ENCODE measurements at regions not wholly inside any gene's neighbourhood (a gene's known extent, or its start where the extent isn't known, plus 50 kb on each side); places are given as distances from the start of the nearest gene placed in this dataset.
"Not testable (repeated sequence)": the region's sequence is repeated elsewhere in the genome, so short reads cannot be mapped to it uniquely, and the experiment has no call there.

GRCh38 chr13:108003626-108004025 is 211.7 kb downstream of the LIG4 start:
- no peak for DNase-seq (ENCODE audit: low read depth)

GRCh38 chr13:108000998-108001397 is 214.3 kb downstream of the LIG4 start:
- DNase-seq (ENCODE audit: low read depth): no peak

- no peak for DNase-seq (ENCODE audit: low read depth)
Measured at GRCh38 chr13:107999751-108000150, 215.6 kb downstream of the LIG4 start.

GRCh38 chr13:107994137-107994536 is 221.2 kb downstream of the LIG4 start:
- no peak for DNase-seq (ENCODE audit: low read depth)

- no peak for DNase-seq (ENCODE audit: low read depth)
Measured at GRCh38 chr13:107993239-107993949, 221.9 kb downstream of the LIG4 start.

- DNase-seq (ENCODE audit: low read depth): no peak
Measured at GRCh38 chr13:107992542-107992941, 222.8 kb downstream of the LIG4 start.

GRCh38 chr13:107977071-107977574 is 238.2 kb downstream of the LIG4 start:
- no peak for DNase-seq (ENCODE audit: low read depth)

- no peak for DNase-seq (ENCODE audit: low read depth)
Measured at GRCh38 chr13:107976628-107977027, 238.7 kb downstream of the LIG4 start.

GRCh38 chr13:107974409-107974808 is 240.9 kb downstream of the LIG4 start:
- DNase-seq (ENCODE audit: low read depth): no peak

GRCh38 chr13:107969546-107969945 is 245.8 kb downstream of the LIG4 start:
- DNase-seq (ENCODE audit: low read depth): no peak

GRCh38 chr13:107968470-107968869 is 246.9 kb downstream of the LIG4 start:
- no peak for DNase-seq (ENCODE audit: low read depth)

GRCh38 chr13:107964395-107964794 is 250.9 kb downstream of the LIG4 start:
- no peak for DNase-seq (ENCODE audit: low read depth)

- no peak for DNase-seq (ENCODE audit: low read depth)
Measured at GRCh38 chr13:107961849-107962608, 253.3 kb downstream of the LIG4 start.

GRCh38 chr13:107960301-107960700 is 255.0 kb downstream of the LIG4 start:
- DNase-seq (ENCODE audit: low read depth): no peak

GRCh38 chr13:107956889-107957288 is 258.4 kb downstream of the LIG4 start:
- DNase-seq (ENCODE audit: low read depth): no peak

GRCh38 chr13:107942030-107942617 is 273.2 kb downstream of the LIG4 start:
- no peak for DNase-seq (ENCODE audit: low read depth)

GRCh38 chr13:107941345-107942029 is 273.8 kb downstream of the LIG4 start:
- DNase-seq (ENCODE audit: low read depth): no peak

- no peak for DNase-seq (ENCODE audit: low read depth)
Measured at GRCh38 chr13:107937848-107938247, 277.5 kb downstream of the LIG4 start.

- DNase-seq (ENCODE audit: low read depth): no peak
Measured at GRCh38 chr13:107931056-107931455, 284.3 kb downstream of the LIG4 start.

GRCh38 chr13:107928762-107929161 is 286.6 kb downstream of the LIG4 start:
- no peak for DNase-seq (ENCODE audit: low read depth)

- no peak for DNase-seq (ENCODE audit: low read depth)
Measured at GRCh38 chr13:107927557-107927956, 287.8 kb downstream of the LIG4 start.

GRCh38 chr13:107926515-107926914 is 288.8 kb downstream of the LIG4 start:
- DNase-seq (ENCODE audit: low read depth): not testable (repeated sequence)

Measured in stimulated activated CD8-positive, alpha-beta memory T cell treated with anti-CD3 and anti-CD28 coated beads, Interleukin-15, amount 100 ng/mL, for 1 hour (primary cell).